Thyroid gland (tissue), 4 donors: ENCODE measurements at regions not wholly inside any gene's neighbourhood (a gene's known extent, or its start where the extent isn't known, plus 50 kb on each side); places are given as distances from the start of the nearest gene placed in this dataset.

ENCODE experiments used
- POLR2A ChIP-seq, 2 donors: fragments of 450-650 bp; IDR thresholded peaks; one replicate each; pipeline ENCODE4 v1.6.1; 2017; ENCODE audit warnings: antibody characterized with exemption in 2 of 2, mild to moderate bottlenecking in 2 of 2, moderate library complexity in 1 of 2
- TF ChIP-seq, protein P1 (sequence below), 6 experiments: fragments of 200-600 bp in 3 of 6; fragments of 450-650 bp in 3 of 6; sonication (generic) in 3 of 6; IDR thresholded peaks; one replicate each; pipeline ENCODE4 v1.5.1; 2016 to 2019; ENCODE audit warnings: antibody characterized with exemption in 6 of 6, mild to moderate bottlenecking in 2 of 6, inconsistent platforms in 1 of 6, moderate library complexity in 1 of 6

DNA sequence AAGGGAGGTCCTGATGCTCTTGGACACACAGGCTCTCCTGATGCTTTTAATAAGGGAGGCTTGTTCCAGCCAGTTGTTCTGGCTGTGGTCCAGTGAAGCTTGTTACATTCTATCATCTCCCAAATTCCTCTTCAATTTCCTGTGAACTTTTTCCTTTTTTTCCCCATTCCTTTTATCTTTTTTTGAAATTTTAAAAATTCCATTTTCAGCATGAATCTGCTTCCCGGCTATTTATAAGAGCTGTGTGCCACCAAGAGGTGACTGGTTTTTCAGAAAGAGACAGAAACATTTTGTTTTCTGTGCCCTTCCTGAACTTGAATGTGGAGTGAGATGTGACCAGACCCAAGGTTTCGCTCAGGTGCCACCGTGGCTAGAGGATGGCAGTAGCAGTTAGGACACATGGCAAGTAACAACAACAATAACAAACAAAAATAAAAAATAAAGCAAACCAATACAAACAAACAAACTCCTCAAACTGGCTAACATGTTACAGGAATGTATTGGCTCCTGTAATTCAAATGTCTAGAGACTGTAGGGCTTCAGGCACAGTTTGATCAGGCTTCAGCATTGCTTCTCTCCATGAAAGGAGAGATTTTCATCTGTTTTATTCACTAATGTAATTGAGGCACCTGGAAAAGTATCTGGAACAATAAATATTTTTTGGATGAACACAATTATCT is 121.1 kb downstream of the BOD1 start:
- TF ChIP-seq, protein P1, sequence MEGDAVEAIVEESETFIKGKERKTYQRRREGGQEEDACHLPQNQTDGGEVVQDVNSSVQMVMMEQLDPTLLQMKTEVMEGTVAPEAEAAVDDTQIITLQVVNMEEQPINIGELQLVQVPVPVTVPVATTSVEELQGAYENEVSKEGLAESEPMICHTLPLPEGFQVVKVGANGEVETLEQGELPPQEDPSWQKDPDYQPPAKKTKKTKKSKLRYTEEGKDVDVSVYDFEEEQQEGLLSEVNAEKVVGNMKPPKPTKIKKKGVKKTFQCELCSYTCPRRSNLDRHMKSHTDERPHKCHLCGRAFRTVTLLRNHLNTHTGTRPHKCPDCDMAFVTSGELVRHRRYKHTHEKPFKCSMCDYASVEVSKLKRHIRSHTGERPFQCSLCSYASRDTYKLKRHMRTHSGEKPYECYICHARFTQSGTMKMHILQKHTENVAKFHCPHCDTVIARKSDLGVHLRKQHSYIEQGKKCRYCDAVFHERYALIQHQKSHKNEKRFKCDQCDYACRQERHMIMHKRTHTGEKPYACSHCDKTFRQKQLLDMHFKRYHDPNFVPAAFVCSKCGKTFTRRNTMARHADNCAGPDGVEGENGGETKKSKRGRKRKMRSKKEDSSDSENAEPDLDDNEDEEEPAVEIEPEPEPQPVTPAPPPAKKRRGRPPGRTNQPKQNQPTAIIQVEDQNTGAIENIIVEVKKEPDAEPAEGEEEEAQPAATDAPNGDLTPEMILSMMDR (IDR thresholded peaks at IDR 0.05), result no peak
- TF ChIP-seq POLR2A (IDR thresholded peaks at IDR 0.05), result no peak
